OCI-LY1 (cell line): ENCODE measurements at regions not wholly inside any gene's neighbourhood (a gene's known extent, or its start where the extent isn't known, plus 50 kb on each side); places are given as distances from the start of the nearest gene placed in this dataset.

Experiments
- H2AFZ ChIP-seq: fragments of 200-600 bp; sonication (generic), shearing (Covaris generic); 2 replicates; pipeline ENCODE4 v1.6.0; 2014; ENCODE audit warnings: antibody characterized with exemption, mild to moderate bottlenecking, low read length
- H3F3A ChIP-seq: fragments of 200-600 bp; sonication (generic), shearing (Covaris generic); 2 replicates; pipeline ENCODE4 v1.6.0; 2014; ENCODE audit warnings: mild to moderate bottlenecking, antibody characterized with exemption, low read length, moderate library complexity; ENCODE audit not compliant: insufficient read depth
- H3K27ac ChIP-seq: fragments of 200-600 bp; sonication (generic); 2 replicates; pipeline ENCODE4 v1.5.1; 2014; ENCODE audit warnings: low read length, mixed run types, mild to moderate bottlenecking, low read depth; ENCODE audit not compliant: poor library complexity, severe bottlenecking
- H3K27me3 ChIP-seq: fragments of 200-600 bp; sonication (generic); 2 replicates; pipeline ENCODE4 v1.6.0; 2014; ENCODE audit warnings: antibody characterized with exemption, mild to moderate bottlenecking, low read length, moderate library complexity; ENCODE audit not compliant: insufficient read depth
- H3K36me3 ChIP-seq: fragments of 200-600 bp; sonication (generic); 2 replicates; pipeline ENCODE4 v1.6.1; 2014; ENCODE audit warnings: mild to moderate bottlenecking, antibody characterized with exemption, low read length, moderate library complexity, mixed read lengths; ENCODE audit not compliant: insufficient read depth
- H3K4me1 ChIP-seq: fragments of 200-600 bp; sonication (generic); 2 replicates; pipeline ENCODE4 v1.5.1; 2014; ENCODE audit warnings: mild to moderate bottlenecking, low read length, moderate library complexity; ENCODE audit not compliant: insufficient read depth, severe bottlenecking
- H3K4me2 ChIP-seq: fragments of 200-600 bp; sonication (generic), shearing (Covaris generic); 2 replicates; pipeline ENCODE4 v1.6.1; 2014; ENCODE audit warnings: low read length
- H3K4me3 ChIP-seq: fragments of 200-600 bp; sonication (generic); 2 replicates; pipeline ENCODE4 v1.5.1; 2014; ENCODE audit warnings: low read length, low read depth, mild to moderate bottlenecking, mixed read lengths; ENCODE audit not compliant: poor library complexity, severe bottlenecking
- H3K79me2 ChIP-seq: fragments of 200-600 bp; shearing (Covaris generic); 2 replicates; pipeline ENCODE4 v1.6.1; 2016; ENCODE audit warnings: mixed run types, low read length, mixed read lengths; ENCODE audit not compliant: insufficient read depth
- H3K9ac ChIP-seq: fragments of 200-600 bp; sonication (generic), shearing (Covaris generic); 2 replicates; pipeline ENCODE4 v1.6.1; 2014; ENCODE audit warnings: mild to moderate bottlenecking, low read length, mixed read lengths
- H3K9me2 ChIP-seq: fragments of 200-600 bp; sonication (generic), shearing (Covaris generic); 2 replicates; pipeline ENCODE4 v1.6.1; 2014; ENCODE audit warnings: low read depth, mild to moderate bottlenecking, low read length, mixed read lengths
- H3K9me3 ChIP-seq: fragments of 200-600 bp; shearing (Covaris generic); 2 replicates; pipeline ENCODE4 v1.6.1; 2014; ENCODE audit warnings: low read length, mixed read lengths
- H4K20me1 ChIP-seq: fragments of 200-600 bp; sonication (generic), shearing (Covaris generic); 2 replicates; pipeline ENCODE4 v1.6.0; 2016; ENCODE audit warnings: mild to moderate bottlenecking, low read length; ENCODE audit not compliant: insufficient read depth
- EZH2 ChIP-seq: fragments of 200-600 bp; sonication (generic), shearing (Covaris generic); IDR thresholded peaks from 2 replicates; pipeline ENCODE4 v1.8.0; 2017; ENCODE audit warnings: borderline replicate concordance, mixed run types, mild to moderate bottlenecking, antibody characterized with exemption, low read length, moderate library complexity, mixed read lengths
- TF ChIP-seq, protein P1 (sequence below): fragments of 200-600 bp; sonication (generic), shearing (Covaris generic); IDR thresholded peaks from 2 replicates; pipeline ENCODE4 v1.5.1; 2017; ENCODE audit warnings: mild to moderate bottlenecking, antibody characterized with exemption, low read length, moderate library complexity, mixed read lengths

DNA sequence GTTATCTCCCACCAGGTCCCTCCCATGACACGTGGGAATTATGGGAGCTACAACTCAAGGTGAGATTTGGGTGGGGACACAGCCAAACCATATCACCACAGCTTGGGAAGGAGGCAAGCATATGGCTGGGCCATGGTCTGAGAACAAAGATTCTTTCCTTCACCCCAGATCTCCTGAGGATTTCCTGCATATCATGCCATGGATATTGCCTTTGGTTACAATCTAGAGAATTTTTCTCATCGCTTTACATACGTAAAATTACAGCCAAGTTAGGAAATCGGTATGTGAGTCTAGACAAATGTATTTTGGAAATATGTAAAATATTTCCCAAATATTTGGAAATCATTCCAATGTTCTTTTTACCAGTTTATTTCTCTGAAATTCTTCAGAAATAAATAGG lies 398.3 kb downstream of the RFC3 start:
- H3K4me3 ChIP-seq, result no peak overlapping the region
- H3K79me2 ChIP-seq, result no peaks in the 10 kb centered on the region
- H3K36me3 ChIP-seq, result no peaks in the 10 kb centered on the region
- H3K27me3 ChIP-seq, result no peaks in the 10 kb centered on the region
- H3K9ac ChIP-seq, result no peak overlapping the region
- no peak overlapping the region for H3K4me2 ChIP-seq
- no peaks in the 10 kb centered on the region for H3K9me3 ChIP-seq
- no peaks in the 10 kb centered on the region for H3F3A ChIP-seq
- no peaks in the 10 kb centered on the region for H3K4me1 ChIP-seq
- no peaks in the 10 kb centered on the region for H4K20me1 ChIP-seq
- no peak for TF ChIP-seq EZH2
- TF ChIP-seq, protein P1, sequence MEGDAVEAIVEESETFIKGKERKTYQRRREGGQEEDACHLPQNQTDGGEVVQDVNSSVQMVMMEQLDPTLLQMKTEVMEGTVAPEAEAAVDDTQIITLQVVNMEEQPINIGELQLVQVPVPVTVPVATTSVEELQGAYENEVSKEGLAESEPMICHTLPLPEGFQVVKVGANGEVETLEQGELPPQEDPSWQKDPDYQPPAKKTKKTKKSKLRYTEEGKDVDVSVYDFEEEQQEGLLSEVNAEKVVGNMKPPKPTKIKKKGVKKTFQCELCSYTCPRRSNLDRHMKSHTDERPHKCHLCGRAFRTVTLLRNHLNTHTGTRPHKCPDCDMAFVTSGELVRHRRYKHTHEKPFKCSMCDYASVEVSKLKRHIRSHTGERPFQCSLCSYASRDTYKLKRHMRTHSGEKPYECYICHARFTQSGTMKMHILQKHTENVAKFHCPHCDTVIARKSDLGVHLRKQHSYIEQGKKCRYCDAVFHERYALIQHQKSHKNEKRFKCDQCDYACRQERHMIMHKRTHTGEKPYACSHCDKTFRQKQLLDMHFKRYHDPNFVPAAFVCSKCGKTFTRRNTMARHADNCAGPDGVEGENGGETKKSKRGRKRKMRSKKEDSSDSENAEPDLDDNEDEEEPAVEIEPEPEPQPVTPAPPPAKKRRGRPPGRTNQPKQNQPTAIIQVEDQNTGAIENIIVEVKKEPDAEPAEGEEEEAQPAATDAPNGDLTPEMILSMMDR, result no peak
- H2AFZ ChIP-seq, result no peak overlapping the region
- H3K27ac ChIP-seq, result no peak overlapping the region
- no peaks in the 10 kb centered on the region for H3K9me2 ChIP-seq

DNA sequence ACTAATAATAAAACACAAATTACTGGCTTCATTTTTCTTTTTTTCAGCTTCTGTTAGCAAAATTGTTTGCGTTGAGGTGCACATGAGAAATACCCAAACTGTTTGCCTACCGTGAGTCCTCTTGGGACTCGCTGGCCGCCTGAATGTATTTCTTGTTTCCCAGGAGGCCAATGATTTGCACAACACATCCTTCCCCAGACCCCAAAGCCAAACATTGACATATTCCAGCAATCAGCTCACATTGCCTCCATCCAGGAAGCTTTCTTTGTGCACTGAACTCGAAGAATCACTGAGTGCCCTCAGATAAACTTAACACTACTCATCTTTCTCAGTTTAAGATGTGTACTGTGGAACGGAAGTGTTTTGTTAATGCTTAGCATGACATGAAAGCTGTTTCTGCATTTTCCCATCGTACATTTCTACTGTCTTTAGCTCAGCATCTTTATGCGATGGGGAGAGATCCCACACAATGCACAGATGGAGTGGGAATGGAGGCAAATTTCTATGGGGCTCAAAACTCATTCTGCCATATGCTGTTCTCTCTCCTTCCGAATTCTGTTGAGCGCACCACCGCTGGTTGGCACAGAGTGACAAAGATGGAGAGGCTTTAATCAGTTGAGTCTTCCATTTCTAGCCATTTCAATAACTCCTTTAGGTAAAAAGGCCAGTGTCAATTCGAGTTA lies 399.5 kb downstream of the RFC3 start:
- Histone ChIP-seq H3K36me3 (no peaks in the 10 kb centered on the region), H3K9me2 (no peaks in the 10 kb centered on the region), H3K9me3 (no peaks in the 10 kb centered on the region), H3K4me1 (no peaks in the 10 kb centered on the region), H4K20me1 (no peaks in the 10 kb centered on the region), H3K9ac (no peak overlapping the region), H3K4me3 (no peak overlapping the region), H3K79me2 (no peaks in the 10 kb centered on the region), H3K27ac (no peak overlapping the region), H3K4me2 (no peak overlapping the region), H3K27me3 (no peaks in the 10 kb centered on the region), H2AFZ (no peak overlapping the region), H3F3A (no peaks in the 10 kb centered on the region)
- TF ChIP-seq, protein P1, result no peak
- no peak for TF ChIP-seq EZH2

GRCh38 chr13:34223984-34224383 lies 406.0 kb downstream of the RFC3 start:
- no peak overlapping the region for H3K27ac ChIP-seq
- no peaks in the 10 kb centered on the region for H3K4me1 ChIP-seq
- H2AFZ ChIP-seq, result no peak overlapping the region
- no peaks in the 10 kb centered on the region for H3K36me3 ChIP-seq
- no peaks in the 10 kb centered on the region for H3K9me3 ChIP-seq
- no peak overlapping the region for H3K4me3 ChIP-seq
- no peaks in the 10 kb centered on the region for H3K9me2 ChIP-seq
- H3F3A ChIP-seq, result no peaks in the 10 kb centered on the region
- H3K79me2 ChIP-seq, result no peaks in the 10 kb centered on the region
- no peaks in the 10 kb centered on the region for H3K27me3 ChIP-seq
- H3K4me2 ChIP-seq, result no peak overlapping the region
- TF ChIP-seq, protein P1, result no peak
- no peak for TF ChIP-seq EZH2
- no peaks in the 10 kb centered on the region for H4K20me1 ChIP-seq
- H3K9ac ChIP-seq, result no peak overlapping the region
